ACC112 (cell line): ENCODE measurements at regions not wholly inside any gene's neighbourhood (a gene's known extent, or its start where the extent isn't known, plus 50 kb on each side); places are given as distances from the start of the nearest gene placed in this dataset.

ENCODE experiments used
- H2AFZ ChIP-seq: fragments of 200-600 bp; sonication (generic); one replicate; pipeline ENCODE4 v1.6.0; 2017; ENCODE audit warnings: antibody characterized with exemption, low read length; ENCODE audit not compliant: unreplicated experiment
- H3K27ac ChIP-seq: fragments of 200-600 bp; sonication (generic); 2 replicates; pipeline ENCODE4 v1.5.1; 2014; ENCODE audit warnings: low read depth, mild to moderate bottlenecking, antibody characterized with exemption, low read length, moderate library complexity
- H3K27me3 ChIP-seq: fragments of 200-600 bp; sonication (generic); 2 replicates; pipeline ENCODE4 v1.6.1; 2014; ENCODE audit warnings: mild to moderate bottlenecking, antibody characterized with exemption, low read length, moderate library complexity, mixed read lengths; ENCODE audit not compliant: insufficient read depth
- H3K36me3 ChIP-seq: fragments of 200-600 bp; sonication (generic); 2 replicates; pipeline ENCODE4 v1.6.1; 2016; ENCODE audit warnings: mild to moderate bottlenecking, antibody characterized with exemption, low read length, moderate library complexity, mixed read lengths; ENCODE audit not compliant: insufficient read depth
- H3K4me1 ChIP-seq: fragments of 200-600 bp; sonication (generic); one replicate; pipeline ENCODE4 v1.6.1; 2016; ENCODE audit warnings: low read length, mixed read lengths; ENCODE audit not compliant: insufficient read depth, unreplicated experiment, control insufficient read depth
- H3K4me3 ChIP-seq: fragments of 200-600 bp; sonication (generic); 2 replicates; pipeline ENCODE4 v1.5.1; 2014; ENCODE audit warnings: mild to moderate bottlenecking, low read depth, low read length
- H3K79me2 ChIP-seq: fragments of 200-600 bp; sonication (generic); one replicate; pipeline ENCODE4 v1.6.0; 2016; ENCODE audit warnings: low read length; ENCODE audit not compliant: control insufficient read depth, unreplicated experiment, insufficient read depth

- Histone ChIP-seq H3K27me3 (no peaks in the 10 kb centered on the region), H2AFZ (no peak overlapping the region), H3K27ac (no peak overlapping the region), H3K4me3 (no peak overlapping the region), H3K36me3 (no peaks in the 10 kb centered on the region), H3K4me1 (peaks cover 4% of the 10 kb centered on the region), H3K79me2 (no peaks in the 10 kb centered on the region)
Measured at GRCh38 chr7:54898659-54899340, 120.0 kb upstream of the EGFR start.

- H2AFZ ChIP-seq: no peak overlapping the region
- no peaks in the 10 kb centered on the region for H3K27me3 ChIP-seq
- H3K36me3 ChIP-seq: no peaks in the 10 kb centered on the region
- H3K27ac ChIP-seq: no peak overlapping the region
- no peaks in the 10 kb centered on the region for H3K79me2 ChIP-seq
- peaks cover 15% of the 10 kb centered on the region for H3K4me1 ChIP-seq
- H3K4me3 ChIP-seq: no peak overlapping the region
Measured at GRCh38 chr7:54901840-54902239, 117.0 kb upstream of the EGFR start.

DNA sequence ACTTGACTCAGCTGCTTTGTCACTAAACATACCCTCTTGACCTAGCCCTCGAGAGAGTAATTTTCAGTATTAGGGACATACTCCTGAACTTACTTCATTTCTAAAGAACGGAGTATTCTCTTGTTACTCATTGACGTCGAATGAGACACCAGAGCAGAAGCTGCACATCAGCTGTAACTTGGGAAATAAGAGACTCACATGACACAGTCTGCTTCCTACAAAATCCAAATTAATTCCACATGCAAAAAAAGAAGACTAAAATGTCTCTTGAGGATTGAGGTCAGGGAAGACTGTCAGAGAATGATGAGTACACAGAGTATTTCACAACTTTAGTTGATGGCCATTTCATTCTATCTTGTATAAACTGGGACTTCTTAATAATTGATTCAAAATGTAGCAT lies 114.7 kb upstream of the EGFR start:
- Histone ChIP-seq H3K4me1 (peaks cover 27% of the 10 kb centered on the region), H3K27ac (peak overlapping the region; percentile 96), H3K79me2 (no peaks in the 10 kb centered on the region), H3K27me3 (no peaks in the 10 kb centered on the region), H2AFZ (peak overlapping the region; percentile 53), H3K36me3 (no peaks in the 10 kb centered on the region), H3K4me3 (peak overlapping the region; percentile 58)

DNA sequence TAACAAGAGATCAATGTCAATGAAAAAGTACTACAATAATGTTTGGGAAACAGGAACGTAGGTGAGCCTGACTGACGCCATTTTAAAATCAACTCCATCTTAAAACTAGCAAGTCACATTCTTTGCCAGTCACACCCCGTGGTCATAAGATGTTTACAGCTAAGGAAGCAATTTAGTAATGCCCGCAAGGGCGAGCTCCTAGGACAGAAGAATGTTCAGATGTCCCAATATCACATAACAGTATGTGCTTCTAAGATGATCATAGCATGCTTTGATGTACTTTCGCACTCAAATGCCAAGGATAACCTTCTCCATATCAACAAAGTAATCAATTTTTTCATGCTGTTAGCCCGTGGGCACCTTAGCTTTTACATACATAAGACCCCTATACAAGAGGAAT lies 113.8 kb upstream of the EGFR start:
- H3K4me1 ChIP-seq: peaks cover 27% of the 10 kb centered on the region
- no peak overlapping the region for H3K4me3 ChIP-seq
- no peaks in the 10 kb centered on the region for H3K36me3 ChIP-seq
- H2AFZ ChIP-seq: no peak overlapping the region
- H3K27ac ChIP-seq: peak overlapping the region; percentile 96
- no peaks in the 10 kb centered on the region for H3K27me3 ChIP-seq
- no peaks in the 10 kb centered on the region for H3K79me2 ChIP-seq

- H2AFZ ChIP-seq: no peak overlapping the region
- H3K79me2 ChIP-seq: no peaks in the 10 kb centered on the region
- peaks cover 27% of the 10 kb centered on the region for H3K4me1 ChIP-seq
- no peak overlapping the region for H3K27ac ChIP-seq
- no peaks in the 10 kb centered on the region for H3K36me3 ChIP-seq
- H3K27me3 ChIP-seq: no peaks in the 10 kb centered on the region
- H3K4me3 ChIP-seq: no peak overlapping the region
Measured at GRCh38 chr7:54906963-54907362, 111.9 kb upstream of the EGFR start.

DNA sequence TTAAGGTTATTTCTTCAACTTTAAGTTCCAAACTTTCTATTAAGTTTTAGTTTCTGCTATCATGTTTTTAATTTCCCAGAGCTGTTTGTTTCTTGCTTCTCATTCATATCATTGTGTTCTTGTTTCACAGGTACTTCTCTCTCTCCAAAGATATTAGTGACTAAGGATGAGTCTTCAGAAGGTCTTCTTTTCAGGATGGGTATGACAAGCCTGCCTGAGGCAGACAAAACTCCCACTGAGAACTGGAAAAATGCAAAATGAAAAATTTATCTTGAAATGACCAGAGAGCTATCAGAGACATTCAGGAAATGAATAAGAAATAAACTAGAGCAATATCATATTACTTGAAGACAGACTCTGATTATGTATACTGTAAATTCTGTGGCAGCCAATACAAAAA lies 110.8 kb upstream of the EGFR start:
- H3K79me2 ChIP-seq: no peaks in the 10 kb centered on the region
- no peak overlapping the region for H2AFZ ChIP-seq
- no peaks in the 10 kb centered on the region for H3K27me3 ChIP-seq
- no peaks in the 10 kb centered on the region for H3K36me3 ChIP-seq
- no peak overlapping the region for H3K27ac ChIP-seq
- H3K4me3 ChIP-seq: no peak overlapping the region
- peaks cover 27% of the 10 kb centered on the region for H3K4me1 ChIP-seq

GRCh38 chr7:54908760-54909438 lies 109.9 kb upstream of the EGFR start:
- no peak overlapping the region for H3K27ac ChIP-seq
- H3K36me3 ChIP-seq: no peaks in the 10 kb centered on the region
- peaks cover 23% of the 10 kb centered on the region for H3K4me1 ChIP-seq
- no peaks in the 10 kb centered on the region for H3K79me2 ChIP-seq
- H3K4me3 ChIP-seq: no peak overlapping the region
- no peaks in the 10 kb centered on the region for H3K27me3 ChIP-seq
- H2AFZ ChIP-seq: no peak overlapping the region

DNA sequence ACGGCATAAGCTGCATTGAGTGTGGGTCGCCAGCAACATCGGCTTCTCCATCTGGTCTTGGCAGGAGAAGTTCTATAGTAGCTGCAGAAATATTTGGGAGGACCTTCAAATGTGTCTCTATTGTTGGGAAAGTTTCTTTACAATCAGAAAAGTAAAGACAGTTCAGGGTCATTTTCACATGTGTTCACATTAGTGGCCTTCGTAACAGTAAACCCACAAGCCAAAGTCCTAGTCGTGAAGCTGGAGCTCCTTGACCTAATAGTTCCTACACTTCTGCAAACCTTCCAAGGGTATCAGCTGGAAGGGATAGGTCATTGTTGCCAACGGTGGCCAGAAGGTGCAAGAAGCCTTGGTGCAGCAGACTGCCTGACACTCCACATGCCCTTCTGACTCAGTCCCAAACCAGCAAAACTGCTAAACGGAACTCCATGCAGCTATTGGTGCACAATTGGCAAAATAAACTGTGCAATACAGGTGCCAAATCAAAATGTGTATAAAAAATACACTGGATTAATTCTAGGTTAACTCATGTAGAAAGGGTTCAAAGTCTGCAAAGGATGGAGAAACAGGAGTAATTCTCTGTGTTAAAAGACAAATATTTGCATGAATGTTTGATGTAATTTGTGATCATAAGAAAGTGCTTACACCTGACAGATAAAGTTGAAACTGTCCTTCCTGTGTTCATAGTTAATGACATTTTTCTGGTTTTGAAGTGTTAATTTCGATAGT lies 102.8 kb upstream of the EGFR start:
- Histone ChIP-seq H3K27me3 (no peaks in the 10 kb centered on the region), H3K79me2 (no peaks in the 10 kb centered on the region), H3K4me3 (no peak overlapping the region), H3K36me3 (no peaks in the 10 kb centered on the region), H3K4me1 (no peaks in the 10 kb centered on the region), H2AFZ (no peak overlapping the region), H3K27ac (no peak overlapping the region)

- H3K79me2 ChIP-seq: no peaks in the 10 kb centered on the region
- H3K27ac ChIP-seq: no peak overlapping the region
- no peaks in the 10 kb centered on the region for H3K36me3 ChIP-seq
- H2AFZ ChIP-seq: no peak overlapping the region
- no peak overlapping the region for H3K4me3 ChIP-seq
- H3K27me3 ChIP-seq: no peaks in the 10 kb centered on the region
- no peaks in the 10 kb centered on the region for H3K4me1 ChIP-seq
Measured at GRCh38 chr7:54917613-54918391, 101.0 kb upstream of the EGFR start.

- Histone ChIP-seq H3K27ac (no peak overlapping the region), H2AFZ (no peak overlapping the region), H3K79me2 (no peaks in the 10 kb centered on the region), H3K4me1 (no peaks in the 10 kb centered on the region), H3K4me3 (no peak overlapping the region), H3K27me3 (no peaks in the 10 kb centered on the region), H3K36me3 (no peaks in the 10 kb centered on the region)
Measured at GRCh38 chr7:54921116-54921515, 97.7 kb upstream of the EGFR start.
